Stimulated activated CD4-positive, alpha-beta T cell treated with anti-CD3 and anti-CD28 coated beads, Interleukin-12 subunit alpha, Interleukin-12 subunit beta, amount 100 ng/mL, for 4 hours (primary cell): ENCODE measurements at regions not wholly inside any gene's neighbourhood (a gene's known extent, or its start where the extent isn't known, plus 50 kb on each side); places are given as distances from the start of the nearest gene placed in this dataset.
"Not testable (repeated sequence)": the region's sequence is repeated elsewhere in the genome, so short reads cannot be mapped to it uniquely, and the experiment has no call there.

Experiments
- DNase-seq: peaks from one replicate; pipeline ENCODE4 v3.0.0-alpha.2; 2020

DNA sequence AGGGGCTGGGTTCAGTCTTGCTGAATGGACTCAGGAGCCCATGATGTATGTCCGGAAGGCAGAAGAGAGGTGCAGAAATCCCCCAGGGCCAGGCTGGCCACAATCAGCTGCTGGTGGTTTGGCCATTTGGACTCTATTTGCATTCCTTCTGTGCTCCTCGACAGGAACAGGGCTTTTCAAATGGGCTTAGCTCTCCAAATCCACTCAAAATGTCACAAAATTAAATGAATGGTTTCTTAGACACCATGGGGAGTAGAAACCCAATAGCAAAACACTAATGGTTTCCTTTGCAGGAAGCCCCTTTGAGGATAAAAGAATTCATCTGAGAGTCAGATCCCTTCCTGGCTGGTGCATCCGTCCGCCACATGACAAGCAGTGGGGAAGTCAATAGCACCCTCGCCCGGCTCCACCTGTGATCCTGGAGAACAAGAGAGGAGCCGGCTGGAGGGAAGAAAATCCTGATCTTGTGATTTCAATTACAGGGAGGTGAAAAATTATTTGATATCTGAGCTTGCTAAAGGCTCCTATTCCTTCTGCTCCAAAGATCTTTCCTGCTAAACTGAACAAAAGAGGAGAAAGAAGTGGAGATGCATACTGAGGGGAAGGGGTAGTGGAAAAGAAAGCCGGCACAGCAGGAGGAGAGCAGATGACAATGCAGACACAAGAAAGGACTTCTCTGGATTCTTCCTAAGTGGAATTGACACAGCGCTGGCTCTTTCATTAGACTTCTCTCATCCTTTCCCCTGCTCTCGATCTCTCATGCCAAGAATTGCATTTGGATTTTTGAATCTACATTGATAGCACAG, 190.7 kb downstream of the C7orf25 start:
- DNase-seq = no peak

DNA sequence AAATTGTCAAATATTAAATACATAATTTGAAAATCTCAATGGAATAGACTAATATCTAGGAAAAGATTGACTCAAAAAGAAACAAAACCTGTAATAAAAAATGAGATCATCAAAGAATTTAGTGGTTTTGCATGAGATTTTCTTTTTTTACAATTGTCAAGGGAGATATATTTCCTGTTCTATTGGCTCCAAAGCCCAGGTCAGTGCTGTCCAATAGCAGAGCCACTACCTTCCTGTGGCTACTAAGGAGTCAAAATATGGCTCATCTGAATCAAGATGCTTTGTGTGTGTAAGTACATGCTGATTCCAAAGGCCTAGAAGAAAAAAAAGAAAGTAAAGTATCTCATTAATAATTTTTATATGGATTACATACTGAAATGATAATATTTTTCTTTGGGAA, 191.9 kb downstream of the C7orf25 start:
- DNase-seq = no peak

DNA sequence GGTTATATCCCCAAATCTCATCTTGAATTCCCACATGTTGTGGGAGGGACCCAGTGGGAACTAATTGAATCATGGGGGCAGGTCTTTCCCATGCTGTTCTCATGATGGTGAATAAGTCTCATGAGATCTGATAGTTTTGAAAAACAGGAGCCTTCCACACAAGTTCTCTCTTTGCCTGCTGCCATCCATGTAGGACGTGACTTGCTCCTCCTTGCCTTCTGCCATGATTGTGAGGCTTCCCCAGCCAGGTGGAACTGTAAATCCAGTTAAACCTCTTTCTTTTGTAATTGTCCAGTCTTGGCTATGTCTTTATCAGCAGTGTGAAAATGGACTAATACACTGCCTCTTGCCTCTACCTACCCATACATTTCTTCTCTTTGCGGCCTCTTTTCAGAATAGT, 193.4 kb downstream of the C7orf25 start:
- not testable (repeated sequence) for DNase-seq

DNA sequence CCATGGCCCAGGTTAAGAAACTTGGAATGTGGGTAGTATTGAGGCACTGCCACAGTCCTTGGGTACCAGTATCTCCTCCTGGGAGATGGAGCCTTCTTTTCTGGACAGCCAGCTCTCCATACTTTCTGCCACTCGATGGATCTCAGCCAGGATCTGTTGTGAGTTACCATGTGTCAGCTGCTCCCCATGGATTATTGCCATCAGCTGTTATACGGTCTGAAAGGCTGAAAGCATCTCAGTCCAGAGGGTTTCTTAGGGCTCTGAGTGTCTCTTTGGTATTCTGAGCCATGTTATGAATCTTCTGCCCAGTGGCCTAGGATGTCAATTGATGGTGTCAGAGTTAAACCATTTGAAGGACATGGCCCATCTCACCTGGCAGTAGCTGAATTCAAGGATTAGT, 197.5 kb downstream of the C7orf25 start:
- no peak for DNase-seq

DNA sequence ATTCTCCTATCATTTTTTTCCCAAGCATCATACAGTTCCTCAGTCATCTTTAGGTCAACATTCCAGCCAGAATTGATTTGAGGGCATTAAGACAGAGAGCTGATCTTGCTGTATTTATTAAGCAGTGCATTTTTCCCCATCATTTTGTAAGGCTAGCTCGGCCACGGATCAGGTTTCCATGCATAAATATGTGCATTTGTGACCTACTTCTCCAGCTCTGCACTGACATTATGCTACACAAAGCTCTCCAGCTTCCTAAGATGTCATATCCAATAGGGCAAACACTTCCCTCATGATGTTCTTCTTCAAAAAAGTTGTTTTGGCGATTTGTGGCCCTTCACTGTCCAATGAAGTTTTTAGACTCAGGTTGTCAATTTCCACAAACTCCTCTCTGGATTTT, 202.6 kb downstream of the C7orf25 start:
- DNase-seq = no peak

DNA sequence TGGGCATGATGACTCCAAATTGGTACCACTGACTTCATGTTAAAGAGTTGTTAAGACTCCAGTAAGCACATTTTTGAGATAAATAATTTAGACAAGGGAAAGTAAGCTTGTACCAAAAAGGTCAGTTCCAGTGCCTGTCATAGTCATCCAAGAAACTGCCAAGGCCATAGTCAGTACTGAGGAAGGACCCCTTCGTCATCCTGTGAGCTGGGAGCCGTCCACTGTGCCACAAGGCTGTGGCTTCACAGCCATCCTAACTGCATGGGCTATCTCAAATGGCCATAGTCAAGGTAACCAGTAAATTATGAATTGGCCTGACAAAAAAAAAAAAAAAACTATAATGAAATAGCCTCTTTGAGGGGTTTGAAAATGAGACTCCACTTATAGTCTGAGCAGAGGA, 207.2 kb downstream of the C7orf25 start:
- no peak for DNase-seq

DNA sequence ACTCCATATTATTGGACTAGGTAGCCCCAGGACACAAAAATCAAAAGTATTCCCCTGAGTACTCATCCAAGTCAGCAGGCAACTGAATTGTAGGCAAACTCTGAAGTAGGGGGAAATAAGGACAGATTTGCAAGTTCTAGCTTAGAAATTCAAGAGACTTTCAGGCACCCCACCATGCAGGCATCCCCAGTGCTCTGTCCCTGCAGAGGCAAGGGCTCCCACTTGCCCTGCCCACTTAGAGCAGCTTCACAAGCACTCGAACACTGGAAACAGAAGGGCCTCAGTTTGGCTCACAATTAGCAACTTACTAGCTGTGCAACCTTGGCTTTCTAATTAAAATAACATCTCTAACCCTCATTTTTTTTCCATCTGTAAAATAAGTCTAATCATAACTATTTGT, 209.2 kb downstream of the C7orf25 start:
- no peak for DNase-seq

DNA sequence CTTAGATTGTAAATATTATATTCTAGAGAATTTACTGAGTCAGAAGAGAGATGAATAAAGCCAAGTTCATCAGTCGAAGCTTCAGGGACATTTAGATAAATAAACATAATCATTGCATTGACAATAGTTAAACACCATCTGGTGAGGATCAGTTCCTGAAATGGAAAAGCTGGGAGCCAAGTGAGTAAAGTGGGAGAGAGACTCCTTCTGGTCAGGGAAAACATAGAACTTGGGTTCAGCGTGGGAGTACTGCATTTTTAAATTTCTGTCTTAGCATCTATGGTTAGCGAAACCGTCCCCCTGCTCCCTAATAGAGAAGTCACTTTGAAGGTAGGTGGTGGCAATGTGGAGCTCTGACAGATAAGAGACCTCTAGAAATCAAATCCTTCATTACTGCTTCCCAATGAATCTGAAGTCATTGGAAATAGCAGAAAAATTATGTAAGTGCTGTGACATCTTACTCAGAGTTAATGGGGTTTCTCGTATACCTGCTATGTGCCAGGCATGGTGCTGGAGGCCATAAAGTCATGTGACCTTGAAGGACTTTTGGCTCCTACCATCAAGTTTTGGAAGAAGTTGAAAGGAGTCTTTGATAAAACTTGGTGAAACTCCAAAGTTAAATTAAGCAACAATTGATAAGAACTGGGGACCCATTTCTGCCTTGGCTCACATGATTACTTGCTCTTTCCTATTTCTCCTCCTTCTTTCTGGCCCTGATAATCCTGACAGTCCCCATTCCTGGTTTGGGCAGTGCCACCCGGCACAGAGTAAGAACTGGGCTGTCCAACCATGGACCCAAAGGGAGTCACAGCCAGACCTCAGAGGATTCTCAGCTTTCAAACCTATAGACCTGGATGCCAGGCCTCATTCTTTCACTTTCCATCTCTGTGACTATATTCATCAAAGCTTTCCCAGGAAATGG, 211.2 kb downstream of the C7orf25 start:
- DNase-seq = no peak

DNA sequence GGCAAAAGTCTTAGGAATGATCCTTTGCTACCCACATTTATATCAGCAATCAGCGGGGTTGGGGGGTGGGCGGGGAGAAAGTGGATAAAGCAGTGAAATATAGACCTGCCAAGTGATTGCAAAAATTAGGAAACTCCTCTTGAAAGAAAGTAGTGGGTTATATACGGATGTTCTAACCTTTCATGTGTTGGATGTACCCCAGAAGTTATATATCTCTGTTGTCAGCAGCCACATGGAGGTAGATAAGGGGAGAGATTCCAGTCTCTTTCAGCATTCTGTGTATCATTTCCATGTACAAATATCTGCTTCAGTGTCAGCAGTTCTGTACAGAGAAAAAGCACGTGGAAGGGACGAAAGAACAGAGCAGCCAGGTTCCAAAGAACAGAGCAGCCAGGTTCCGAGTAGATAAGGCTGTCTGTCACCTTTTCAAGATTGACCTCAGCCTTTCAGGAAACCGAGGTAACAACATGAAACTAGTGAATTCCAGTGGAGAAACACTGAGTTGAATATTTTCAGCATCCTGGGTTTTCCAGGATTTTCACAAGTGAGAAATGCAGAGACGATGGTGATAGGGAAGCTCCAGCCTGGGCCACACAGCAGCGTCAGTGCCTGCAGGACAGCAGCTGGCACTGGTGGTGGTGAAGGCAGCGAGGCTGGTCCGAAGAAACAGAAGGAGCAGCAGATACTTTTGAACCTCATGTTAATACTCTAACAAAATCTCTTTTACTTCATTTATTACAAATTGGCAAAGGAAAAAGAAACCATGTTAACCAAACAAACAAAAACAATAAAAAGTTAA, 212.3 kb downstream of the C7orf25 start:
- no peak for DNase-seq

DNA sequence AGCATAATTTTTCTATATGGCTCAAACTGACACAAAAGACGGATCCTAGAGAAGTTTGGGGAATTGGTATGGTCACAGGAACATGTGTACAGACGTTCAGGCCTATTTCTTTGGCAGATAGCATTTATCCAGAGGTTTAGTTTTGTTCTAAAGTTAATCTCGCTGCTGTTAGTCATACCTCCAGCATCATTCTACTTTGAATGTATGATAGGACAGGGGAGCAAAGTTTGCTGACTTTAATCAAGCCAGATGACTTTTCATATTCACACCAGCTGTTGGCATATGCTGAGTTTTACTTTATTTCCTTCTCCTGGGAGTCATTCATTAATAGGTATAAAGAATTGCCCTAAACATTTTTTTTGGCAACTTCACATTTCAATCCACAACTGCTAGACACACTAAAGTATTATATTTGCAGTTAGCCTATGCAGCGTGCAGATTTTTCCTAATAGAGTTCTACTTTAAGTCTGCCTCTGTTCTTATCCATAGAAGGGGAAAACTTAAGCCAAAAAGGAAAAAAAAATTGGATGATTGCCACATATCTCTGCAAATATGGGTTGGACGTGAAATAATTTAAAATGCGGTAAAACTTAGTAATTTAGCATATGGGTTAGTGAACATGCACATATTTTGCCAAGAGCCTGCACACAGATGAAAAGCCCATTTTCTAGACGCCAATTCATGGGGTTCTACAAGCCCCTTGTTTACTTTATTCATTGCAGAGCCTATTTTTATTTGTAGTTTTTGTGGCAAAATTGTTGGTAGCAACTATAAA, 213.1 kb downstream of the C7orf25 start:
- no peak for DNase-seq

DNA sequence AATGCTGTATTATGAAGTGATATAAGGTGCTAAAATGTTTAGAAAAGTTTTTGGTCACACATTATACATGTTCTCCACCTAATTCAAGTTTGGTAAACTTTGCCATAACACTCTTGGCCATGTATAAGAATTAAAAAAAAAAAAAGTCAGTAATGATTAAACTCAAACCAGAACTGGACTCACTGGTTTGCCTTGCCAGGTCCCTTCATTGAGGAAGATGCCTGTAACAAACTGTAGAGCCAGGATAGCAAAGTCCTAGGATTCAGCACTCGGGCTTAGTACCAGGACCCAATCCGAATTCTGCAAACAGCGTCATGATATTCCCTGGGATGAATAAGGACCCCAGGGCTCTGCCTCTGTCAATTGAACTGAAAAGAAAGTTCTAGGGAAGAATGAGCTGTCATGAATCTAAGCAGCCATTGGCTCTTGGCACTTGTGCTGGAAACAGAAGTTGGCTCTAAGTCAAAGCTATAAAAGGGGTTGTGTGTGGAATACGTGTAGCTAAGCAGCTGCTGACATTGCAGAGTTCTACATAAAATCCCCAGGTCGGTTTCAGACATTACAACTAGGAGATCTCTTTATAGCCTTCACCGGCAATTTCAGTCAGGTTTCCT, 216.9 kb downstream of the C7orf25 start:
- DNase-seq = no peak

DNA sequence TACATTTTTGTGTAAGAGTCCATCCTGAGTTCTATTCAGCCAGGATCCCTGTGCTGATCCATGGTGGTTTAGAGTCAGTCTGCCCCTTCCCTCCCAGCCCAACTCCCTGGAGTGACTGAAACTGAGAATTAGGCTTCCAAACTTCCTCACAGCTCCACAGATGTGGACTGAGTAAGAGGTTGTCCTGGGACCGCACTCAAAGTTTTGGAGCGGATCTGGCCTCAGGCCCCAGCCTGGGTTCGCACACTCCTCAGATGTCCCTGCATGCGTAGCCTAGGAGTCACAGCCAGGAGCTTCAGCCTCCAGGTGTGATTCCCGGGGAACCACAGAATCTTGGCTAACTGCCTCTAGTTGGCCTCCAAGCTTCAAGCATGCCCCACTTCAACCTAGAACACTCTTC, 218.1 kb downstream of the C7orf25 start:
- no peak for DNase-seq

DNA sequence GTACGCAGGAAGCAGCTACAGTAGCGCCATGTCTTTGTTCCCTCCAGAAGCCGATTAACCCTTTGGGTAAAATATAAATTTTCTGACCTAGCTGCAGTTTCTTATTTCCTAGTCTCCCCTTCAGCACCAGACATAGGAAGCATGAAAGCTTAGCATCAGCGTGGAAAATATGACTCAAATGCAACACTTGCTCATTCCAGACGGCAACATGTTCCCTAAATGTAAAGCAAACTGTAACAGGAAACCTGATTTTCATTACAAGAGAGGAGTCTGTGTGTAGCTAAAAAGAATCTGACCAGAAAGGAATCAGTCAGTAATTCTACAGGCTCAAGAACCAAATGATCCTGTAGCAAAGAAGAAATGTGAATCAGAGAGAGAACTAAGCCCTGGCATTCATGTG, 219.2 kb downstream of the C7orf25 start:
- no peak for DNase-seq

DNA sequence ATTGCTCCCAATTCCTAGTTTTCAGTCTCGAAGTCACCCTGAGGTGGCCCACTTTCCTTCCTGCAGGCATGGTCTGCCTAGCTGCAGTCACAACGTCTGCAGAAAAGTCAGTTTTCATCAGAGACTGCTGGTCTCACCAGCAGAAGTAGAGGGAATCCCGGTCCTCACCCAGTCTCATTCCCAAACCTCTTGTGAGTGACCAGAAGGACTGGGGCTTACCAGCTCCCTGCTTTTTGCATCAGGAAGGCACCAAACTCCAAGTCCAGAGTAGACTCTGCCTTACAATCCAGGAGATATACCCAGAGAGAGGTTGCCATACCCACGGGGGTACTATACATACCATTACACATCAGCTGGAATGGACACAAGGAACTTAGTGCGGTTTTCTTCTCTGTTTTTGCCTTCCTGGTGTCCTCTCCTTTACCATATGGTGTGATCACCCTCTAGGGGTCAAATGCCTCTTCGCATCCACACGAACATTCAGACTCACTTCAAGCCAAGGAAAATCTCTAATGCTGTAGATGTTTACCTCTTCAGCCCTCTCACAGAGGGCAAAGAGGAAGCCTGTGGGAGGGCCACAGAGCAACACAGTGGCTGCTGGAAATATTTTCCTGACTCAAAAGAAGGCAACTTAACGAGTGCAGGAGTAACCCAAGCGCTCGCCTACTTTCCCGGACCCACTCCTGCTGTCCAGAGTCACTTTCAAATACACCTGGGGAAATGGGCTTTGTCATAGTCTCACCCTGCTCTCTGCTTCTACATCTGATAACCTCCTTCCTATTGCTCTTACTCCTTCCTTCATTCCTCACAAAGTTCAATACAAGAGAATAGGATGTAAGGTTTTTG, 220.9 kb downstream of the C7orf25 start:
- DNase-seq = no peak

DNA sequence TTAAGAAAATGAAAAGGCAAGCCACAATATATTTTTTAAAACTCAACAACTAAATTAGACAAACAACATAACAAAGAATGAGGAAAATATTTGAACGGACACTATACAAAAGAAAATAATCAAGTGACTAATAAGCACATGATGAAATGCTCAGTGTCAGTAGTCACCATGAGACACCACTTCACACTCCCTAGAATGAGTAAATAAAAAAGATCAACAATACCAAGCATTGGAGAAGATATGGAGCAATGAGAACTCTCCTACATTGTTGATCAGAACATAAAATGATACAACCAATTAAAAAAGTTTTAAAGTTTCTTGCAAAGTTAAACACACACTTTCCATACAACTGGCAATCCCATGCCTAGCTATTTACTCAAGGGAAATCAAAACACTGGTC, 222.2 kb downstream of the C7orf25 start:
- DNase-seq = no peak

DNA sequence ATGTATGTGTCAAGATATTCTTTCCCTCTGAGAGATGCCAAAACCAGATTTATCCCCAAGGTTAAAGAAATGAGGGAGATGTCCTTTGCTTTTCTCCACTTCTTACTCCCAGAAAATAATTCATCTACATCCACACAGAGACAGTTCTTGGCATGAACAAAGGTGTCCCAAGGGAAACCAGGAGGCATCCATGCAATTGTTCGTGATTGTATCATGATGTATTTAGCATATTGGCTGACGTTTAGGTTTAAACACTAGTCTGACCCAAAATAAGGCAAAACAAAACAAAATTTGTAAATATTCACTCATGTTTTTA, 223.9 kb downstream of the C7orf25 start:
- DNase-seq = no peak

DNA sequence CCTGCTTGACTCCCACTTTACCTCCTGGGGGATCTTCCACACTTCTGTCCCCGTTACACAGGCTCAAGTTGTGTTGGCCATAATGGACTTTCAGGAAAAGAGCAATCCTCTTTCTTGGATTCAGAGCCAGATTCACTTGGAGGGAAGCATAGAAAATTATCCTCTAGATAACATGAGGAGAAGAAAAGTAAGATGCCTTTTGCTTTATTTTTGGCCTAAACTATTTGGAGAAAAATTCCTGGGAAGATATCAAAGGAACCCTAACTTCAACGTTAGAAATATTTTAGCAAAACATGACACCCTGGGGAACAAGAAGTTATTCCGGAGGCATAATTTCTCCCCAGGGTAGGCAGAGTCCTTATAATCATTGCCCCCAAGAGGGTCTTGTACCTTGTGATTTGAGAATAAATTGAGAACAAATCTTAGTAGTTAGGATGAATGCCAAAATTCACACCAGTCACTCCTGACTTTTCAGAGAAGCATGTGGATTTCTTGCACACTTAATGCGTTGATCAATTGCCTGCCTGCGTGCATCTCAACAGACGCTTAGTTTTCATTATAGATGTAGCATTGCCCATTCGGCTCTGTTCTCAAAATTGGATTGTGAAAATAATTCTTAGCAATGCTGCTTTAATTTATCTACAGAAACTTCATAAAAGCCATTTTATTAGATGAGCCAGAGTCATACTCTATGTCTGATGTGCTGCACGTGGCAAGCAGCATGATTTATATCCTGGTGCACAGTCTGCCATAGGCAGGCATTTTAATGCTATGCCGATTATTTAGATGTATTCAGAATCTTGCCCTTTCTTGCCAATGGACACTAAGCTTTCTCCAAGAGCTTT, 224.4 kb downstream of the C7orf25 start:
- DNase-seq = no peak

DNA sequence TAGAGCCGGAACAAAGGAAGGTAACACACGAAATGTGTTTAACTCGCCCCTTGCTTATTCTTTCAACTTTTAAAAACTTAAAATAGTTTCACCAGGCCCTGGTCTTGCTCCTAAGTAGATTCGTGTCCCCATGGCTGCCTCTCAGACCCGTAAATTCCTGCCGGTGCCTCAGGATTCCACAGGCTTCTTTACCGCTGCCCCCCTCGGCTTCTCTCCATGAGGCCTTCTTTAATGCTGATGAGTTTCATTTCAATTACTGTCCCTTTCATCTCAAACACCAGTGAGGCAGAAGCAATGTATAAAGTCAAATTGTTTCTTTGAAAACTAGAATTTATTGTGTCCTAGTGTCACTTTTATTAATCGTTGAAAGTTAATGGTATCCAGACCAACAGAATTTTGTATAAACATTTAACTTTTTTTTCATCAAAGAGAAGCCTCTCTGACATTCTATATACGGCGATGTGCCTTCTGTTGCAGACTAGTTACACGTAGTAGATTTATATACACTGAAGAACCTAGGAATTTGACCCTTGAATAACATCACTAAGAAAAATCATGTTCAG, 225.2 kb downstream of the C7orf25 start:
- no peak for DNase-seq

DNA sequence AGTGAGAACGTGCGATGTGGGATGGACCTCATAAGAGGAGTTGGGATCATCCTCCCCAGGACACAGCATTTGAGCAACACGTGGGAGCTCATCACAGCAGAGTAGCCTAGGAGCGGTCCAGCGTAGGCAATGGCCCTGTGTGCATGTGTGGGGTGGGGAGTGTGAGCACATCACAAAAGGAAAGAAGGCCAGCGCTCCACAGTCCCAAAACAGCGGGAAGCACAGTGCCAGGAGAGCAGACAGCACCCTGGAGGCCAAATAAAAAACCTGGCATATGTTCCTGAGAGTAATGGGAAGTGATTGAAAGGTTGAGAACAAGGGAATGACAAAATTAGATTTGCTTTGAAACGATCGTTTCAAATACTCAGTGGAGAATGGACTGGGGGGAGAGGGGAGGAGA, 226.0 kb downstream of the C7orf25 start:
- DNase-seq = no peak
